Activated CD8-positive, alpha-beta T cell treated with anti-CD3 and anti-CD28 coated beads for 36 hours (primary cell): ENCODE measurements at regions not wholly inside any gene's neighbourhood (a gene's known extent, or its start where the extent isn't known, plus 50 kb on each side); places are given as distances from the start of the nearest gene placed in this dataset.

ENCODE experiments used
- ATAC-seq: fragments of 200-7000 bp; cut with Tn5 transposase; one replicate; pipeline ENCODE4 v1.10.0; 2021; ENCODE audit warnings: mild to moderate bottlenecking, moderate library complexity
- CTCF ChIA-PET: fragments of 350-600 bp; sonication (Branson Sonifier 250); formaldehyde crosslinking; loops from one replicate; lab custom pipeline; 2021; ENCODE audit warnings: antibody characterized with exemption; lab: Charles Lee
- POLR2A ChIA-PET: fragments of 350-600 bp; sonication (Branson Sonifier 250); formaldehyde crosslinking; loops from one replicate; lab custom pipeline; 2021; ENCODE audit warnings: antibody characterized with exemption; lab: Charles Lee
- DNase-seq: peaks from one replicate; pipeline ENCODE4 v3.0.0-alpha.2; 2020
- H3K27ac Mint-ChIP-seq: one replicate; pipeline ENCODE4 v1.8.0; 2021; ENCODE audit warnings: mild to moderate bottlenecking, mixed read lengths
- H3K27me3 Mint-ChIP-seq: one replicate; pipeline ENCODE4 v1.8.0; 2021; ENCODE audit warnings: mixed read lengths
- H3K36me3 Mint-ChIP-seq: one replicate; pipeline ENCODE4 v1.8.0; 2021; ENCODE audit warnings: low read depth, mixed read lengths
- H3K4me1 Mint-ChIP-seq: one replicate; pipeline ENCODE4 v1.8.0; 2021; ENCODE audit warnings: low read depth, mixed read lengths
- H3K4me3 Mint-ChIP-seq: one replicate; pipeline ENCODE4 v1.8.0; 2021; ENCODE audit warnings: mild to moderate bottlenecking, moderate library complexity, mixed read lengths
- H3K9me3 Mint-ChIP-seq: one replicate; pipeline ENCODE4 v1.8.0; 2021; ENCODE audit warnings: mixed read lengths
- CTCF ChIP-seq: fragments of 200-600 bp; IDR thresholded peaks from one replicate; pipeline ENCODE4 v1.8.0; 2022; ENCODE audit warnings: antibody characterized with exemption, mild to moderate bottlenecking
- intact Hi-C: fragments of 100-400 bp; cut with micrococcal nuclease; formaldehyde crosslinking; loops from one replicate; pipeline ENCODE4 v1.10.0; 2022

DNA sequence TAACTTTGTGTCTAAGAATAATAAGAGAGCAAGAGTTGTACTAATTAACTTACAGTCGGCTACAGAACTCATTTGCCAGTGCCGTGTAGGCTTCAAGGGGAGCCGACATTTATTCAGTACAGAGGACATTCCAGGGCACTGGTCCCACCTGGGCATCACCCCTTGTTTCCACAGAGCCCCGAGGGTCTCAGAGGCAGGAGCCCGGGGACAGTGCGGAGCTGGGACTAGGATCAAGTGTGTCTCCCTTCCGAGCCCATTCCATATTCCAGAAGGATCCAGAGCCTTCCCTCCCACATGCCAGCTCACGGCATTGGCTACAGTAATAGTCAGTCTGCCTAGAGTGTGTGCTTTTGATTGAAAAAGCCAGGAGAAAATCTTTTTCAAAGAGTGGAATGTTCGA, 71.5 kb upstream of the CTDP1 start:
- H3K27me3 Mint-ChIP-seq, result no peaks in the 10 kb centered on the region
- ATAC-seq (no peak), DNase-seq (no peak)
- no peaks in the 10 kb centered on the region for H3K36me3 Mint-ChIP-seq
- ChIA-PET POLR2A (no interaction called here), CTCF (no interaction called here)
- no peaks in the 10 kb centered on the region for H3K4me1 Mint-ChIP-seq
- no peak for TF ChIP-seq CTCF
- H3K4me3 Mint-ChIP-seq, result no peak overlapping the region
- no peak overlapping the region for H3K27ac Mint-ChIP-seq
- no peaks in the 10 kb centered on the region for H3K9me3 Mint-ChIP-seq
- intact Hi-C loops, result no loop called here

- CTCF ChIA-PET, result no interaction called here
- H3K4me3 Mint-ChIP-seq, result no peak overlapping the region
- no peak for TF ChIP-seq CTCF
- no peaks in the 10 kb centered on the region for H3K4me1 Mint-ChIP-seq
- no peaks in the 10 kb centered on the region for H3K27me3 Mint-ChIP-seq
- no peak overlapping the region for H3K27ac Mint-ChIP-seq
- no peak for ATAC-seq
- no peaks in the 10 kb centered on the region for H3K36me3 Mint-ChIP-seq
- intact Hi-C loops, result no loop called here
- POLR2A ChIA-PET, result no interaction called here
- H3K9me3 Mint-ChIP-seq, result no peaks in the 10 kb centered on the region
- DNase-seq, result no peak
Observed at GRCh38 chr18:79608535-79608934, 71.1 kb upstream of the CTDP1 start.

DNA sequence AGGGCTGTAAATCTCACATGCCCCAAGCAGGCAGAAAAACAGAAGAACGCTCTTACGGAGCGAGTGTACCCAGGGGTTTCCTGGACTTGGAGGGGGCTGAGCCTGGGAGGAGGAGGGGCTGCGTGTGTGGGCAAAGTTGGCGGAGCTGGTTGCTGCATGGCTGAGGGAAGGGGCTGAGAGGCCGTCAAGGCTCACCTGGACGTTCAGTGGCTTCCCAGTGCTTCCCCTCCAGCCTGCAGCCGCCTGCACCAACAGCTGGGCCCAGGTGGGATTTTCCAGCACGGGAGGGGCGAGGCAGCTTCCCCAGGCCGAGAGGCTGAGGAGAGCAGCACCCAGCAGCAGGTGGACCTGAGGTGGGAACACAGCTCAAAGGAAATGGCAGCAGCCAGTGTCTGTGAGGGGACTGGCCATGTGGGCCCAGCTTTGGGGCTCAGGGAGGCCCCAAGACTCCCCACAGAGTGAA, 70.6 kb upstream of the CTDP1 start:
- DNase-seq (no peak), ATAC-seq (no peak)
- no peak for TF ChIP-seq CTCF
- CTCF ChIA-PET, result no interaction called here
- H3K36me3 Mint-ChIP-seq, result no peaks in the 10 kb centered on the region
- H3K27me3 Mint-ChIP-seq, result no peaks in the 10 kb centered on the region
- H3K9me3 Mint-ChIP-seq, result no peaks in the 10 kb centered on the region
- H3K27ac Mint-ChIP-seq, result no peak overlapping the region
- POLR2A ChIA-PET, result no interaction called here
- intact Hi-C loops, result no loop called here
- H3K4me3 Mint-ChIP-seq, result no peak overlapping the region
- no peaks in the 10 kb centered on the region for H3K4me1 Mint-ChIP-seq

DNA sequence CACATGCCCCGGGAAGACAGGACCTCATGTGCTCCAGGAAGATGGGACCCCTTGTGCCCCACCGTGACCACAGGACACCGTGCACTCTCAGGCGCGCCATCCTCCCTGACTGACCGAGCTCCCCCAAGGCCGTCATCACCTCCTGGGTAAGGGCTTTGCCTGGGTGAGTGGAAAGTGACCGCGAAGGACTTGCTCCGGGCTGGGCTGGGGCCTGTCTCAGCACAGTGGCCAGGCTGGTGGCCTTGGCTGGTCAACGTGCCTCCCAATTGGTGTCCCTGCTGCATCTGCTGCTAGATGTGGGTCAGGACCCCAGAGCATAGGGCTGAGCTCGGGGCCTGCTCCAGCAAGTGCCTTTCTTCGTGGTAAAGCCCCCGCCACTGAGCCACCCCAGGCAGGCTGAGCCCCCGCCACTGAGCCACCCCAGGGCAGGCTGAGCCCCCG, 69.7 kb upstream of the CTDP1 start:
- no peak for TF ChIP-seq CTCF
- Mint-ChIP-seq H3K4me1 (no peaks in the 10 kb centered on the region), H3K9me3 (no peaks in the 10 kb centered on the region), H3K27me3 (no peaks in the 10 kb centered on the region), H3K4me3 (no peak overlapping the region), H3K27ac (no peak overlapping the region), H3K36me3 (no peaks in the 10 kb centered on the region)
- ChIA-PET POLR2A (no interaction called here), CTCF (no interaction called here)
- no peak for DNase-seq
- ATAC-seq, result no peak
- intact Hi-C loops, result no loop called here

DNA sequence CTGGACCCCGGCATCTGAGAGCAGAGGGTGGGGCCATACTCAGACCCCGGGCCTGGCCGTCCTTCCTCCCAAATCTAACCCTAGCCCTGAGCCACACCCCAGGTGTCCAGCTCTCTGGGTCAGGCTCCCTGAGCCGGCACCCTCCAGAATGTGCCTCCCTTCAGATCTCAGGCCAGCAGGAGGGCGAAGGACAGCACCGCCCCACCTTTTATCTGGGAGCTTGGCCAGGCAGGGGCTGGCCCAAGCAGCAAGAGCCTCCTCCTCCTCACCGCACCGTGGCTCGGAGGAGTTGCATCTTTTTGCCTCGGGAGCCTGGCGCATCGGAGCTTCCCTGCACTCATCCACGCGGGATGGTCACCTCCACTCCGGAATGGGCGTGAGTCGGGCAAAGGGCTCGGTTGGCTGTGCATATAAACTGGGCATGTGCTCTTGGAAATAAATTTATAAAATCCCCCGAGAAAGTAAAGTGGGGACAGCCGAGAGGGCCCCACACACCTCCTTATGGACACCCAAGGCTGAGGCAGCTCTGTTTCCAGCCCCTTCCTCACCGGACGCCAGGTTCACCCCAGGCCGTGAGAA, 69.1 kb upstream of the CTDP1 start:
- no peak for TF ChIP-seq CTCF
- H3K4me1 Mint-ChIP-seq, result no peaks in the 10 kb centered on the region
- CTCF ChIA-PET, result interaction anchor here (0.7 kb wide), 1 partner anchor 232 kb away, joined by 4 read pairs; no protein-coding TSS in a partner anchor
- no peak overlapping the region for H3K4me3 Mint-ChIP-seq
- POLR2A ChIA-PET, result no interaction called here
- intact Hi-C loops, result no loop called here
- DNase-seq (no peak), ATAC-seq (no peak)
- H3K36me3 Mint-ChIP-seq, result no peaks in the 10 kb centered on the region
- H3K27me3 Mint-ChIP-seq, result no peaks in the 10 kb centered on the region
- H3K9me3 Mint-ChIP-seq, result no peaks in the 10 kb centered on the region
- no peak overlapping the region for H3K27ac Mint-ChIP-seq
